ENCODE measurements at regions not wholly inside any gene's neighbourhood (a gene's known extent, or its start where the extent isn't known, plus 50 kb on each side); places are given as distances from the start of the nearest gene placed in this dataset.
"Not testable (repeated sequence)": the region's sequence is repeated elsewhere in the genome, so short reads cannot be mapped to it uniquely, and the experiment has no call there.

- not testable (repeated sequence) for TF ChIP-seq POLR2A, CTCF (IDR thresholded peaks at IDR 0.05)
Observed at GRCh38 chr3:139145980-139146379, 101.3 kb upstream of the PRR23C start.
